ENCODE measurements at regions not wholly inside any gene's neighbourhood (a gene's known extent, or its start where the extent isn't known, plus 50 kb on each side); places are given as distances from the start of the nearest gene placed in this dataset.

DNA sequence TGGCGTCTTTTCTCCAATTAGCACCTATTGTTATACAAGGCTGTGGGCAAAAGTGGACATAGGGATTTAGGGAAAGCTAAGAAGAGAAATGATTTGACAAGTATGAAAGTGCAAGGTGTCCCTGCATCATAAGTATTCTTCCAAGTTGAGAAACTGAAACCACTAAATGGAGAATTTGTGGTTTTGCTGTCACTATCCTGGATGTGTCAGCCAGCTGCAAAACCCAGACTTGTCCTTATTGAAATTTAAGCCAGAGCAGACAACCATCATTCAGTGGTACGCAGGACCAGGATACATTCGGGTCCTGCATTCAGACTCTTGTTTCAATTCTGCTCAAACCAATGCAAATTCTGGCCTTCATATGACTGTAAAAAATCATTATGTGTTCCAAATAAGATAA lies 384.8 kb upstream of the TGFBR2 start:
- TF ChIP-seq, protein P1, sequence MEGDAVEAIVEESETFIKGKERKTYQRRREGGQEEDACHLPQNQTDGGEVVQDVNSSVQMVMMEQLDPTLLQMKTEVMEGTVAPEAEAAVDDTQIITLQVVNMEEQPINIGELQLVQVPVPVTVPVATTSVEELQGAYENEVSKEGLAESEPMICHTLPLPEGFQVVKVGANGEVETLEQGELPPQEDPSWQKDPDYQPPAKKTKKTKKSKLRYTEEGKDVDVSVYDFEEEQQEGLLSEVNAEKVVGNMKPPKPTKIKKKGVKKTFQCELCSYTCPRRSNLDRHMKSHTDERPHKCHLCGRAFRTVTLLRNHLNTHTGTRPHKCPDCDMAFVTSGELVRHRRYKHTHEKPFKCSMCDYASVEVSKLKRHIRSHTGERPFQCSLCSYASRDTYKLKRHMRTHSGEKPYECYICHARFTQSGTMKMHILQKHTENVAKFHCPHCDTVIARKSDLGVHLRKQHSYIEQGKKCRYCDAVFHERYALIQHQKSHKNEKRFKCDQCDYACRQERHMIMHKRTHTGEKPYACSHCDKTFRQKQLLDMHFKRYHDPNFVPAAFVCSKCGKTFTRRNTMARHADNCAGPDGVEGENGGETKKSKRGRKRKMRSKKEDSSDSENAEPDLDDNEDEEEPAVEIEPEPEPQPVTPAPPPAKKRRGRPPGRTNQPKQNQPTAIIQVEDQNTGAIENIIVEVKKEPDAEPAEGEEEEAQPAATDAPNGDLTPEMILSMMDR (IDR thresholded peaks at IDR 0.05; ENCODE audit: low read depth, low read length, poor library complexity, severe bottlenecking): no peak
- no peak for TF ChIP-seq EZH2phosphoT487 (IDR thresholded peaks at IDR 0.05; ENCODE audit: borderline replicate concordance, low read length)
- Histone ChIP-seq H3K4me1 (ENCODE audit: control insufficient read depth, low read length) (no peaks in the 10 kb centered on the region; the same call in 1 of the 2 replicates), H3K4me3 (ENCODE audit: low read length) (no peak overlapping the region), H4K20me1 (ENCODE audit: control insufficient read depth, insufficient read depth, low read depth, low read length) (no peaks in the 10 kb centered on the region), H3F3A (ENCODE audit: control insufficient read depth, insufficient read depth) (no peaks in the 10 kb centered on the region), H3K79me2 (ENCODE audit: control insufficient read depth, low read length) (no peaks in the 10 kb centered on the region), H3K27me3 (ENCODE audit: control insufficient read depth, low read length) (no peaks in the 10 kb centered on the region; the same call in 1 of the 2 replicates), H3K36me3 (ENCODE audit: control insufficient read depth, low read length) (no peaks in the 10 kb centered on the region), H3K27ac (ENCODE audit: low read depth, low read length) (no peak overlapping the region), H3K9me3 (ENCODE audit: control insufficient read depth, insufficient read depth, low read length) (no peaks in the 10 kb centered on the region), H3K9me2 (replicated peaks; ENCODE audit: control insufficient read depth, low read length) (no peaks in the 10 kb centered on the region), H3K4me2 (ENCODE audit: low read length) (no peak overlapping the region)

DNA sequence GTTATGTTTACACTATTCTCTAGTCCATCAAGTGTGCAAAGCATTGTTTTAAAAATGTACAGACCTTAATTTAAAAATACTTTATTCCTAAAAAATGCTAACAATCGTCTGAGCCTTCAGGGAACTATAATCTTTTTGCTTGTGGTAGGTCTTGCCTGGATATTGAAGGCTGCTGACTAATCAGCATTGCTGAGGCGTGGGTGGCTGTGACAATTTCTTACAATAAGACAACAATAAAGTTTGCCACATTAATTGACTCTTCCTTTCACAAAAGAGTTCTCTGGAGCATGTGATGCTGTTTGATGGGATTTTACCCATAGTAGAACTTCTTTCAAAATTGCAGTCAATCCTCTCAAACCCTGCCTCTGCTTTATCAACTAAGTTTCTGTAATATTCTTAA lies 384.0 kb upstream of the TGFBR2 start:
- Histone ChIP-seq H3K4me1 (ENCODE audit: control insufficient read depth, low read length) (no peaks in the 10 kb centered on the region; the same call in 1 of the 2 replicates), H3K9me3 (ENCODE audit: control insufficient read depth, insufficient read depth, low read length) (no peaks in the 10 kb centered on the region), H3K4me3 (ENCODE audit: low read length) (no peak overlapping the region), H3K27ac (ENCODE audit: low read depth, low read length) (no peak overlapping the region), H3K27me3 (ENCODE audit: control insufficient read depth, low read length) (no peaks in the 10 kb centered on the region; the same call in 1 of the 2 replicates), H3K36me3 (ENCODE audit: control insufficient read depth, low read length) (no peaks in the 10 kb centered on the region), H4K20me1 (ENCODE audit: control insufficient read depth, insufficient read depth, low read depth, low read length) (no peaks in the 10 kb centered on the region), H3K79me2 (ENCODE audit: control insufficient read depth, low read length) (no peaks in the 10 kb centered on the region), H3K9me2 (replicated peaks; ENCODE audit: control insufficient read depth, low read length) (no peaks in the 10 kb centered on the region), H3K4me2 (ENCODE audit: low read length) (no peak overlapping the region), H3F3A (ENCODE audit: control insufficient read depth, insufficient read depth) (no peaks in the 10 kb centered on the region)
- no peak for TF ChIP-seq EZH2phosphoT487 (IDR thresholded peaks at IDR 0.05; ENCODE audit: borderline replicate concordance, low read length)
- TF ChIP-seq, protein P1 (IDR thresholded peaks at IDR 0.05; ENCODE audit: low read depth, low read length, poor library complexity, severe bottlenecking): no peak

- no peak for TF ChIP-seq EZH2phosphoT487 (IDR thresholded peaks at IDR 0.05; ENCODE audit: borderline replicate concordance, low read length)
- TF ChIP-seq, protein P1 (IDR thresholded peaks at IDR 0.05; ENCODE audit: low read depth, low read length, poor library complexity, severe bottlenecking): no peak
- no peaks in the 10 kb centered on the region for H3K9me3 ChIP-seq (ENCODE audit: control insufficient read depth, insufficient read depth, low read length)
- H3K4me3 ChIP-seq (ENCODE audit: low read length): no peak overlapping the region
- no peaks in the 10 kb centered on the region for H3K9me2 ChIP-seq (replicated peaks; ENCODE audit: control insufficient read depth, low read length)
- H3K79me2 ChIP-seq (ENCODE audit: control insufficient read depth, low read length): no peaks in the 10 kb centered on the region
- H3F3A ChIP-seq (ENCODE audit: control insufficient read depth, insufficient read depth): no peaks in the 10 kb centered on the region
- no peaks in the 10 kb centered on the region; the same call in 1 of the 2 replicates for H3K4me1 ChIP-seq (ENCODE audit: control insufficient read depth, low read length)
- no peaks in the 10 kb centered on the region for H4K20me1 ChIP-seq (ENCODE audit: control insufficient read depth, insufficient read depth, low read depth, low read length)
- no peaks in the 10 kb centered on the region for H3K36me3 ChIP-seq (ENCODE audit: control insufficient read depth, low read length)
- H3K4me2 ChIP-seq (ENCODE audit: low read length): no peak overlapping the region
- H3K27me3 ChIP-seq (ENCODE audit: control insufficient read depth, low read length): no peaks in the 10 kb centered on the region; the same call in 1 of the 2 replicates
- H3K27ac ChIP-seq (ENCODE audit: low read depth, low read length): no peak overlapping the region
Measured at GRCh38 chr3:30225021-30225420, 381.4 kb upstream of the TGFBR2 start.

Measured in DOHH2 (cell line).